BJ (cell line): ENCODE measurements at regions not wholly inside any gene's neighbourhood (a gene's known extent, or its start where the extent isn't known, plus 50 kb on each side); places are given as distances from the start of the nearest gene placed in this dataset.

ENCODE experiments used
- CTCF ChIA-PET: fragments of 350-600 bp; formaldehyde crosslinking; extraction: SDS; loops from one replicate; lab custom pipeline; 2021; ENCODE audit warnings: antibody characterized with exemption, inconsistent platforms; lab: Yijun Ruan, JAX
- POLR2A ChIA-PET: fragments of 300-600 bp; sonication (Branson Sonifier 250); formaldehyde crosslinking; extraction: SDS; loops from one replicate; lab custom pipeline; 2021; ENCODE audit warnings: antibody characterized with exemption; lab: Charles Lee
- DNase-seq: peaks from one replicate; pipeline ENCODE4 v3.0.0-alpha.2; 2011; ENCODE audit warnings: low read depth
- H3K27me3 ChIP-seq: 2 replicates; pipeline ENCODE4 v1.6.0; 2011; ENCODE audit warnings: low read length; ENCODE audit not compliant: control insufficient read depth, insufficient read depth
- H3K36me3 ChIP-seq: 2 replicates; pipeline ENCODE4 v1.5.1; 2011; ENCODE audit warnings: low read length; ENCODE audit not compliant: control insufficient read depth, insufficient read depth
- H3K4me3 ChIP-seq: 2 replicates; pipeline ENCODE4 v1.5.1; 2011; ENCODE audit warnings: low read depth, mild to moderate bottlenecking, control low read depth, low read length
- CTCF ChIP-seq: IDR thresholded peaks from 2 replicates; pipeline ENCODE4 v1.5.1; 2011; ENCODE audit warnings: low read depth, mild to moderate bottlenecking, control low read depth, inconsistent platforms, low read length, moderate library complexity; ENCODE audit not compliant: insufficient read depth

DNA sequence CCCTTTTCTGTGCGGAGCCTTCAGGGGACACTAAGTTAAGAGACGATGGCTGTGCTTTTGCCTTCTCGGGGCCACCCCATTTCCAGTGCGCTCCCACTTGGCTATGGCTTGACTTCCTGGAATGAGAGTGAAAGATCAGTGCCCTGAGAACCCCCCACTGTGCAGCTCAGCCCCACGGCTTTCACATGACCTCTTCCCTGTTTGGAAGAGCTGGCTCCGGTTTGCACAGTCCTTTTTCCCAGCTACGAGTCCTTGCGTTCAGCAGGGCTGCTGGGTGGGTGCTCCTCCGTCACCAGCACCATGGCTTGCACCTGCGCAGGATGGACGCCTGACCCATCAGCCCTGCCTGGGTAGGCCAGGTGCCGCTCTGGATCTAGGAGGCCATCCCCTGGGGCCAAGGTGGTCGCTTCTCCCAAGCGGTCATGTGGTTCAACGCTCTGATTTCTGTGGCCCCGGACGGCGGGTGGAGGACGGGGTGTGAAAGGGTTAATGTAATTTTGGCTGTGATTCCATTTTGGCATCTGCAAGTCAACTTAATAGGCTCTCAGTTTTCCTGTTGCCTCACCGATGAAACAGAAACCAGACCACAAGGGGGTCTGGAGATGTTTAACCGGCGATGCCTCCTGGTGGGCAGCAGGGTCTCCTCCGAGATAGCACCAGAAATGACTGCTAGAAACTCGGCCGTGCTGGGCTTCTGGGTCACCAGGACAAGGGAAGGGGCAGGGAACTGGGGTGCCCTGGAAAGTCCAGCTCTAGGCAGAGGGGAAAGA, 113.1 kb upstream of the HAAO start:
- no peaks in the 10 kb centered on the region for H3K27me3 ChIP-seq
- no peak overlapping the region for H3K4me3 ChIP-seq
- ChIA-PET CTCF (interaction anchor here (0.9 to 1.8 kb wide), 5 partner anchors 12 to 78 kb away, joined by 3 to 5 read pairs (median 4); no protein-coding TSS in a partner anchor), POLR2A (no interaction called here)
- DNase-seq: no peak
- no peaks in the 10 kb centered on the region for H3K36me3 ChIP-seq
- TF ChIP-seq CTCF: peak; percentile 36

DNA sequence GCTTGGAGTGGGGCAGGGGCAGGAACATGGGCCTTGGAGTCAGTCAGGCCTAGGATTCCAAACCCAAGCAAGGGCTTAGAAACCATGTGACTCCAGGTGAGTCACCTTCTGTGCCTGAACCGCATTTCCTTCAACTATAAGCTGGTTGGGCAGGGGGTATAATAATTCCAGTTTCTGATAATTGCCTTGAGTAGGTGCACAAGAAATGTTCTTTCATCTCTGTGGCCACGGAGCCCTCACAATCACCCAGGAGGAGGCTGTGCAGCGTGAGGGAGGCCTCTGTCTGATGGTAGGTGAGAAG, 112.1 kb upstream of the HAAO start:
- Histone ChIP-seq H3K4me3 (no peak overlapping the region), H3K36me3 (no peaks in the 10 kb centered on the region), H3K27me3 (no peaks in the 10 kb centered on the region)
- ChIA-PET POLR2A (no interaction called here), CTCF (interaction anchor here (1.3 to 1.4 kb wide), 2 partner anchors 27 to 45 kb away, joined by 3 to 4 read pairs; no protein-coding TSS in a partner anchor)
- DNase-seq: no peak
- TF ChIP-seq CTCF: no peak

DNA sequence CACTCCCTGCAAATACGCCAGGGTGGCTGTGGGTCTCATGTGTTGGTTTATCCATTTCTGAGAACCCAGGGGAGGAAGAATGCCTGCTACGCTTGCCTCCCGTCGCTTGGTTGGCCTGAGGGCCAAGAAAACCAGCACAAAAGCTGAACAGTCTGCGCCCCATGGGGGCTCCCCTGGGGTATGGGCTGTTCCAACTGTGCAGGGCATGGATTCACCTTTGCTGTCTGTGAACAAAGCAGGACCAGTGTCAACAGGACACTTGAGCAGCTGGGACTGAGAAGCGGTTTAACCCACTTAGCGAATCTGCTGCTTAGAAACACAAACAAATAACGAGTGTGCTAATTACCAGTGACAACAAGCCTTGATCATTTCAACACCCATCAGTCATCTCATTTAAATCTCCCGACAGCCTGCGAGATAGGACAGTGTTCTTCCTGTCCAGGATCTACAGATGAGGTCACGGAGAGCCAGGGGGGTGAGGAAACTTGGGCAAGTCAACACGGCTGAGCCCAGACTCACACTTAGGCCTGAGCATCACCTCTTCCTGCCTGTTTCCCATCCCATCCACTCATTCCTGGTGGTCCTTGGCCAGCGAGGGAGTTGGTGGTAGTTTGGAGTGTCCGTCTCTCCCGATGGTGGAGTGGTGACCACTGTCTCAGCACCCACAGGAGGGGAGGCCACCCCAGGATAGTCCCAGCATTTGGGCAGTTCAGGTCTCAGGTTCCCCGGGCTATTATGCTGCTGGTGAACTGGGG, 111.6 kb upstream of the HAAO start:
- no peaks in the 10 kb centered on the region for H3K36me3 ChIP-seq
- CTCF ChIA-PET: interaction anchor here (1.3 kb wide), 1 partner anchor 27 kb away, joined by 3 read pairs; no protein-coding TSS in a partner anchor
- no peak for TF ChIP-seq CTCF
- H3K4me3 ChIP-seq: no peak overlapping the region
- no peak for DNase-seq
- no peaks in the 10 kb centered on the region for H3K27me3 ChIP-seq
- POLR2A ChIA-PET: no interaction called here

DNA sequence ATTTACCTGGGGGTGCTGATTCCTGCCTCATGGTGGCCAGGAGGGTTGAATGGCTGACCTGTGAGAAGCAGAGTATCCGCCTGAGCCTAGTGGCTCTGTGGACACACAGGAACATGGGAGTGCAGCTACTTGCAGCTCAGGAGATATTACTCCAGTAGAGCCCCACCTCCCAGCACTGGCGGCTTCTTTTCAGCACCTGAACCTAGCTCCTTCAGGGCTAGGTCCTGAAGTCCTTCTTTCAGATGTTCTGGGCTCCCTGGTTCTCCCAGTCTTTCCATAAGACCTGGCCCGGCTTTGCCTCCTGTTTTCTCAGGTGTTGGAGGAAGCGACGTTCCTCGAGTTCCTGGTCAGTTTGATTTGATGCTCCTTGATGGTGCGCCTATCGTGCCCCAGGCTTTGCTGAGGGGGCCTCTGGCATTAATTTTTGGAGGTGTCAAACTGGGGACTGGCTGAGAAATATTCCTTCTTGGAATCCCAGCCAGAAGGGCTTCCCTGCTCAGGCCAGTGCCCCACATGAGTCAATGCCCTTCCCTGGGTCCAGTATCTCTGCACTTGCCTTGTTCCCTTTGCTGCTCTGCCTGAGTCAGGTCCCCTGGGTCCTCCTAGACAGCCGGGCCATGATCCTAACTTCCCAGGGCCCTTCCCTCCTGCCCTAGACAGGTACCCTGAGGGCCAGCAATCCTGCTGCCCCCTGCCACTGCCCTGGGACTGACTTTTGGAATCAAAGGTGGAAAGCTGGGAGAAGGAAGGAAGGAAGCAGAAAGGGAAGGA, 110.7 kb upstream of the HAAO start:
- no peak for DNase-seq
- TF ChIP-seq CTCF: no peak
- no peak overlapping the region for H3K4me3 ChIP-seq
- H3K27me3 ChIP-seq: no peaks in the 10 kb centered on the region
- ChIA-PET POLR2A (interaction anchor here (0.6 kb wide), 2 partner anchors 20 to 30 kb away, joined by 7 to 8 read pairs; no protein-coding TSS in a partner anchor), CTCF (interaction anchor here (1.0 kb wide), 1 partner anchor 12 kb away, joined by 3 read pairs; no protein-coding TSS in a partner anchor)
- no peaks in the 10 kb centered on the region for H3K36me3 ChIP-seq
